A549 (cell line): ENCODE measurements at regions not wholly inside any gene's neighbourhood (a gene's known extent, or its start where the extent isn't known, plus 50 kb on each side); places are given as distances from the start of the nearest gene placed in this dataset.

Experiments
- ATAC-seq, 2 experiments: fragments of 200-7000 bp in 1 of 2; fragments of >200 bp in 1 of 2; cut with Nextera tagmentation in 1 of 2; cut with Tn5 transposase in 1 of 2; 3 replicates each; pipeline versions ENCODE4 v1.8.0 to v1.9.1; 2018 to 2020; ENCODE audit warnings: mild to moderate bottlenecking in 1 of 2, moderate library complexity in 1 of 2
- CTCF ChIA-PET: fragments of 300-600 bp; sonication (Branson Sonifier 250); formaldehyde crosslinking; extraction: SDS; loops from one replicate; lab custom pipeline; 2021; ENCODE audit warnings: antibody characterized with exemption, inconsistent platforms; lab: Yijun Ruan, JAX
- POLR2A ChIA-PET: fragments of 350-600 bp; formaldehyde crosslinking; extraction: SDS; loops from one replicate; lab custom pipeline; 2021; ENCODE audit warnings: antibody characterized with exemption, inconsistent platforms; lab: Yijun Ruan, JAX
- DNase-seq, 2 experiments: peaks; one replicate each; pipeline versions ENCODE4 v3.0.0 to v3.0.0-alpha.2; 2011 to 2016; ENCODE audit warnings: low read depth in 1 of 2, low spot score in 1 of 2
- FAIRE-seq: peaks from 2 replicates; lab custom pipeline; 2011; peaks lifted over from hg19 to GRCh38; lab: Jason Lieb, UNC
- H3K27ac ChIP-seq, 2 experiments: fragments of >200 bp; sonication (Bioruptor Twin); formaldehyde crosslinking; 3 replicates each; pipeline ENCODE4 v1.5.1; 2016 to 2017
- H3K4me1 ChIP-seq: fragments of >200 bp; sonication (Bioruptor Twin); formaldehyde crosslinking; 3 replicates; pipeline ENCODE4 v1.6.1; 2016
- H3K4me2 ChIP-seq: fragments of >200 bp; sonication (Bioruptor Twin); formaldehyde crosslinking; 3 replicates; pipeline ENCODE4 v1.6.1; 2016
- H3K4me3 ChIP-seq: fragments of >200 bp; sonication (Bioruptor Twin); formaldehyde crosslinking; 3 replicates; pipeline ENCODE4 v1.5.1; 2016
- H3K9me3 ChIP-seq: fragments of >200 bp; sonication (Bioruptor Twin); formaldehyde crosslinking; 3 replicates; pipeline ENCODE4 v1.6.1; 2016
- BCL3 ChIP-seq: fragments of >200 bp; sonication (Bioruptor Twin); formaldehyde crosslinking; IDR thresholded peaks from 3 replicates; pipeline ENCODE4 v1.6.1; 2016
- BHLHE40 ChIP-seq: IDR thresholded peaks from 2 replicates; pipeline ENCODE4 v1.6.1; 2012; ENCODE audit warnings: low read depth, low read length, inconsistent platforms
- CBX8 ChIP-seq: fragments of 200-600 bp; sonication (generic); IDR thresholded peaks from 2 replicates; pipeline ENCODE4 v1.6.1; 2016
- CHD2 ChIP-seq: fragments of 150-350 bp; IDR thresholded peaks from 2 replicates; pipeline ENCODE4 v1.6.1; 2014; ENCODE audit warnings: low read length; ENCODE audit not compliant: partially characterized antibody
- E2F6 ChIP-seq: IDR thresholded peaks from 2 replicates; pipeline ENCODE4 v1.6.1; 2012; ENCODE audit warnings: low read depth, borderline replicate concordance
- EHMT2 ChIP-seq: fragments of 200-600 bp; sonication (generic); IDR thresholded peaks from 2 replicates; pipeline ENCODE4 v1.6.1; 2016; ENCODE audit warnings: antibody characterized with exemption, low read depth, mild to moderate bottlenecking, moderate library complexity
- FOSL2 ChIP-seq, 2 experiments: fragments of 450-650 bp in 1 of 2; fragments of >200 bp in 1 of 2; sonication (Bioruptor Twin) in 1 of 2; formaldehyde crosslinking; IDR thresholded peaks; 2 replicates each; pipeline versions ENCODE4 v1.5.0 to v1.6.1; 2016 to 2020; ENCODE audit warnings: mild to moderate bottlenecking in 1 of 2, moderate library complexity in 1 of 2
- HDAC2 ChIP-seq: fragments of 200-600 bp; sonication (generic); IDR thresholded peaks from 2 replicates; pipeline ENCODE4 v1.6.1; 2016
- HMGXB4 ChIP-seq: fragments of 250-450 bp; sonication (Bioruptor Pico); IDR thresholded peaks from 2 replicates; pipeline ENCODE4 v1.5.0; 2021; ENCODE audit warnings: mild to moderate bottlenecking, moderate library complexity, borderline replicate concordance
- HOXB5 ChIP-seq: fragments of 250-450 bp; sonication (Bioruptor Pico); IDR thresholded peaks from 2 replicates; pipeline ENCODE4 v1.5.0; 2020; ENCODE audit warnings: mild to moderate bottlenecking, moderate library complexity
- MAX ChIP-seq: IDR thresholded peaks from 2 replicates; pipeline ENCODE4 v1.6.1; 2012
- MAZ ChIP-seq: fragments of 150-350 bp; IDR thresholded peaks from 2 replicates; pipeline ENCODE4 v1.6.1; 2014; ENCODE audit warnings: antibody characterized with exemption, low read depth, low read length, borderline replicate concordance
- NPAS2 ChIP-seq: fragments of 250-450 bp; sonication (Bioruptor Pico); IDR thresholded peaks from 2 replicates; pipeline ENCODE4 v1.8.0; 2022; ENCODE audit warnings: mild to moderate bottlenecking, moderate library complexity, borderline replicate concordance
- NR3C1 ChIP-seq: fragments of >200 bp; sonication (Bioruptor Twin); formaldehyde crosslinking; IDR thresholded peaks from 3 replicates; pipeline ENCODE4 v1.6.1; 2017
- PHF8 ChIP-seq: fragments of 200-600 bp; sonication (generic); IDR thresholded peaks from 2 replicates; pipeline ENCODE4 v1.6.1; 2016; ENCODE audit warnings: low read depth, mild to moderate bottlenecking, antibody characterized with exemption, moderate library complexity, borderline replicate concordance
- REST ChIP-seq: fragments of 200-600 bp; sonication (generic); IDR thresholded peaks from 2 replicates; pipeline ENCODE4 v1.6.1; 2016; ENCODE audit warnings: antibody characterized with exemption, mild to moderate bottlenecking, moderate library complexity
- RFX5 ChIP-seq: fragments of 450-650 bp; IDR thresholded peaks from 2 replicates; pipeline ENCODE4 v1.7.1; 2014; ENCODE audit warnings: antibody characterized with exemption, mild to moderate bottlenecking, moderate library complexity
- USF2 ChIP-seq: fragments of 450-650 bp; IDR thresholded peaks from 2 replicates; pipeline ENCODE4 v1.6.1; 2014; ENCODE audit warnings: antibody characterized with exemption
- ZC3H11A ChIP-seq: fragments of 450-650 bp; IDR thresholded peaks from 2 replicates; pipeline ENCODE4 v1.6.1; 2014; ENCODE audit warnings: antibody characterized with exemption, mild to moderate bottlenecking
- WGBS: methylation state at CpG from one replicate; pipeline ENCODE4 v1.1.6; 2017; ENCODE audit errors: missing lambda C conversion rate; 5-methylcytosine and 5-hydroxymethylcytosine counted together

- no peak for FAIRE-seq
- ChIA-PET CTCF (interaction anchor here (0.5 to 1.5 kb wide), 7 partner anchors 10 to 223 kb away, joined by 3 to 6 read pairs (median 4); partner anchors contain the start of gene NAA20), POLR2A (interaction anchor here (1.3 kb wide), 1 partner anchor 61 kb away, joined by 3 read pairs; no protein-coding TSS in a partner anchor)
- WGBS: 86% methylated on average over 6 of the region's 6 CpGs
- H3K4me3 ChIP-seq: no peak overlapping the region
- peak overlapping the region; percentile 48 to 49; a peak in 4 of 6 replicates for H3K27ac ChIP-seq
- TF ChIP-seq FOSL2 (IDR thresholded peaks at IDR 0.05) (no peak), FOSL2 (CRISPR knock-in tag; IDR thresholded peaks at IDR 0.05) (peak; percentile 38; the same call in 1 of the 2 replicates), PHF8 (no peak), E2F6 (no peak), NPAS2 (CRISPR knock-in tag) (no peak), BHLHE40 (no peak), BCL3 (no peak)
- TF ChIP-seq, all 56 proteins: peak for 1
- ATAC-seq: peak; percentile 30 to 33; a peak in 3 of 6 replicates
- no peak for DNase-seq
- 0 out of 3 replicates have a peak overlapping the region, but pooled peaks have one; percentile 34 for H3K4me2 ChIP-seq
- H3K9me3 ChIP-seq: no peaks in the 10 kb centered on the region
- H3K4me1 ChIP-seq: peaks cover 28% of the 10 kb centered on the region
These were observed 101.9 kb upstream of the NAA20 start for GRCh38 chr20:19915111-19915798.

GRCh38 chr20:19916531-19917485 is 100.4 kb upstream of the NAA20 start:
- 87% methylated on average over 12 of the region's 12 CpGs for WGBS
- ChIA-PET POLR2A (no interaction called here), CTCF (interaction anchor here (0.9 to 2.0 kb wide), 5 partner anchors 9 to 224 kb away, joined by 3 to 10 read pairs (median 3); no protein-coding TSS in a partner anchor)
- no peak for DNase-seq
- no peak overlapping the region for H3K4me3 ChIP-seq
- TF ChIP-seq HMGXB4: no peak
- no peak for TF ChIP-seq USF2
- no peak for TF ChIP-seq ZC3H11A
- no peak for TF ChIP-seq NR3C1
- no peak for TF ChIP-seq HOXB5
- TF ChIP-seq, all 56 proteins: peak for 0
- ATAC-seq (no peak), FAIRE-seq (no peak)
- no peak overlapping the region for H3K27ac ChIP-seq
- no peaks in the 10 kb centered on the region for H3K9me3 ChIP-seq
- peaks cover 31% of the 10 kb centered on the region for H3K4me1 ChIP-seq
- no peak overlapping the region for H3K4me2 ChIP-seq

GRCh38 chr20:19918965-19919329 is 98.2 kb upstream of the NAA20 start:
- no peak overlapping the region for H3K27ac ChIP-seq
- ChIA-PET POLR2A (no interaction called here), CTCF (interaction anchor here (0.9 to 1.3 kb wide), 4 partner anchors 21 to 675 kb away, joined by 3 to 4 read pairs (median 4); no protein-coding TSS in a partner anchor)
- no peak overlapping the region for H3K4me2 ChIP-seq
- peaks cover 28% of the 10 kb centered on the region for H3K4me1 ChIP-seq
- H3K4me3 ChIP-seq: no peak overlapping the region
- no peaks in the 10 kb centered on the region for H3K9me3 ChIP-seq
- DNase-seq: no peak
- 93% methylated on average over 5 of the region's 5 CpGs for WGBS
- no peak for ATAC-seq
- no peak for FAIRE-seq
- TF ChIP-seq EHMT2: no peak
- no peak for TF ChIP-seq REST
- no peak for TF ChIP-seq CHD2
- no peak for TF ChIP-seq HDAC2
- no peak for TF ChIP-seq HMGXB4
- no peak for TF ChIP-seq MAZ
- TF ChIP-seq MAX: no peak
- no peak for TF ChIP-seq CBX8
- TF ChIP-seq RFX5: no peak
